IMR-90 (cell line): ENCODE measurements at regions not wholly inside any gene's neighbourhood (a gene's known extent, or its start where the extent isn't known, plus 50 kb on each side); places are given as distances from the start of the nearest gene placed in this dataset.

Experiments used
- ATAC-seq: fragments of 200-7000 bp; cut with Tn5 transposase; 2 replicates; pipeline ENCODE4 v1.9.1; 2020; ENCODE audit warnings: low read depth, mild to moderate bottlenecking, moderate library complexity
- BruUV-seq: library from RNA; stranded (reverse); fragments of 400-500 nt; replicated peaks from 2 replicates; lab custom pipeline; 2021; lab: Mats Ljungman, UMichigan
- CTCF ChIA-PET: fragments of 300-600 bp; formaldehyde crosslinking; extraction: SDS; loops from one replicate; lab custom pipeline; 2021; ENCODE audit warnings: antibody characterized with exemption; lab: Yijun Ruan, JAX
- POLR2A ChIA-PET: fragments of 300-600 bp; sonication (Branson Sonifier 250); formaldehyde crosslinking; loops from one replicate; lab custom pipeline; 2022; ENCODE audit warnings: antibody characterized with exemption; ENCODE audit not compliant: unreplicated experiment; lab: Charles Lee
- DNase-seq: peaks from one replicate; pipeline ENCODE4 v3.0.0; 2013
- H2AFZ ChIP-seq: replicated peaks from 2 replicates; pipeline ENCODE3; 2013; ENCODE audit warnings: low read length, mild to moderate bottlenecking; ENCODE audit not compliant: poor library complexity
- H2AK5ac ChIP-seq: 2 replicates; pipeline ENCODE4 v1.6.1; 2013; ENCODE audit warnings: low read depth, low read length, inconsistent platforms
- H2AK9ac ChIP-seq: replicated peaks from 2 replicates; pipeline ENCODE3; 2013; ENCODE audit warnings: mild to moderate bottlenecking, low read depth, low read length, moderate library complexity; ENCODE audit not compliant: poor library complexity
- H2BK120ac ChIP-seq: 2 replicates; pipeline ENCODE4 v1.6.1; 2013; ENCODE audit warnings: low read depth, low read length, inconsistent platforms
- H2BK15ac ChIP-seq: 3 replicates; pipeline ENCODE4 v1.6.1; 2013; ENCODE audit warnings: low read depth, low read length, inconsistent platforms
- H2BK20ac ChIP-seq: 2 replicates; pipeline ENCODE4 v1.6.1; 2013; ENCODE audit warnings: low read depth, mild to moderate bottlenecking, inconsistent platforms, low read length, moderate library complexity
- H2BK5ac ChIP-seq: 2 replicates; pipeline ENCODE4 v1.6.1; 2013; ENCODE audit warnings: mild to moderate bottlenecking, low read depth, low read length, inconsistent platforms; ENCODE audit not compliant: poor library complexity, severe bottlenecking
- H3K14ac ChIP-seq: replicated peaks from 2 replicates; pipeline ENCODE4 v1.6.1; 2013; ENCODE audit warnings: low read depth, low read length, inconsistent platforms
- H3K18ac ChIP-seq: 2 replicates; pipeline ENCODE4 v1.6.1; 2013; ENCODE audit warnings: low read depth, low read length, control low read depth
- H3K23ac ChIP-seq: 2 replicates; pipeline ENCODE4 v1.6.1; 2013; ENCODE audit warnings: low read depth, low read length, inconsistent platforms
- H3K27ac ChIP-seq: 2 replicates; pipeline ENCODE4 v1.5.1; 2013; ENCODE audit warnings: mild to moderate bottlenecking, control low read depth, low read length; ENCODE audit not compliant: insufficient read depth
- H3K27me3 ChIP-seq: 2 replicates; pipeline ENCODE4 v1.6.1; 2013; ENCODE audit warnings: low read length; ENCODE audit not compliant: control insufficient read depth, insufficient read depth
- H3K36me3 ChIP-seq: 2 replicates; pipeline ENCODE4 v1.6.1; 2013; ENCODE audit warnings: low read length, mixed read lengths; ENCODE audit not compliant: control insufficient read depth, insufficient read depth
- H3K4ac ChIP-seq: 2 replicates; pipeline ENCODE4 v1.6.1; 2013; ENCODE audit warnings: low read depth, low read length, inconsistent platforms
- H3K4me1 ChIP-seq: 2 replicates; pipeline ENCODE4 v1.6.1; 2013; ENCODE audit warnings: low read length, mixed read lengths; ENCODE audit not compliant: control insufficient read depth, insufficient read depth
- H3K4me2 ChIP-seq: 2 replicates; pipeline ENCODE4 v1.6.1; 2013; ENCODE audit warnings: low read depth, mild to moderate bottlenecking, control low read depth, low read length, moderate library complexity
- H3K4me3 ChIP-seq: 2 replicates; pipeline ENCODE4 v1.5.1; 2013; ENCODE audit warnings: low read depth, mild to moderate bottlenecking, control low read depth, low read length, moderate library complexity; ENCODE audit not compliant: insufficient read depth
- H3K56ac ChIP-seq: 2 replicates; pipeline ENCODE4 v1.6.1; 2013; ENCODE audit warnings: low read length, inconsistent platforms; ENCODE audit not compliant: insufficient read depth; ENCODE audit errors: extremely low read depth
- H3K79me1 ChIP-seq, 2 experiments: 2 replicates each; pipeline ENCODE4 v1.6.1; 2013; ENCODE audit warnings: low read length in 2 of 2, inconsistent platforms in 1 of 2, low read depth in 1 of 2
- H3K9ac ChIP-seq: 2 replicates; pipeline ENCODE4 v1.6.1; 2013; ENCODE audit warnings: low read depth, low read length, control low read depth
- H3K9me1 ChIP-seq: 2 replicates; pipeline ENCODE4 v1.6.1; 2013; ENCODE audit warnings: low read length, inconsistent platforms; ENCODE audit not compliant: insufficient read depth
- H3K9me3 ChIP-seq: 2 replicates; pipeline ENCODE4 v1.6.1; 2013; ENCODE audit warnings: low read length; ENCODE audit not compliant: control insufficient read depth, insufficient read depth
- H4K20me1 ChIP-seq: 2 replicates; pipeline ENCODE4 v1.6.1; 2013; ENCODE audit warnings: low read length, inconsistent platforms; ENCODE audit not compliant: insufficient read depth
- H4K5ac ChIP-seq: 2 replicates; pipeline ENCODE4 v1.6.1; 2013; ENCODE audit warnings: mild to moderate bottlenecking, low read depth, low read length, control low read depth
- H4K8ac ChIP-seq, 2 experiments: 2 replicates each; pipeline ENCODE4 v1.6.1; 2013; ENCODE audit warnings: low read depth in 2 of 2, low read length in 2 of 2, control low read depth in 1 of 2, inconsistent platforms in 1 of 2
- H4K91ac ChIP-seq: 2 replicates; pipeline ENCODE4 v1.6.1; 2013; ENCODE audit warnings: low read depth, low read length, inconsistent platforms; ENCODE audit not compliant: insufficient read depth
- CHD1 ChIP-seq: IDR thresholded peaks from 2 replicates; pipeline ENCODE4 v1.6.1; 2012; ENCODE audit warnings: low read depth, low read length, improper control_type of control experiment
- WGBS, 2 experiments: methylation state at CpG; one replicate each; pipeline versions ENCODE4 v1.1.5 to v1.1.7; 2013; ENCODE audit warnings: missing lambda C conversion rate in 2 of 2; ENCODE audit not compliant: insufficient read length in 1 of 2; ENCODE audit errors: extremely low coverage in 2 of 2; 5-methylcytosine and 5-hydroxymethylcytosine counted together
- dilution Hi-C: fragments of 300-500 bp; cut with HindIII; formaldehyde crosslinking; loops from one replicate; pipeline ENCODE4 v1.14.3; 2018; ENCODE audit warnings: low sequenced_read_pairs; ENCODE audit not compliant: unreplicated experiment
- in situ Hi-C: fragments of 300-500 bp; cut with MboI; formaldehyde crosslinking; loops from 3 replicates; pipeline ENCODE4 v1.14.3; 2019; ENCODE audit warnings: low sequenced_read_pairs, inconsistent platforms, mixed read lengths
- intact Hi-C: fragments of 100-400 bp; cut with micrococcal nuclease; formaldehyde crosslinking; loops from 2 replicates; pipeline ENCODE4 v1.10.0; 2022
- TF ChIP-seq, protein P1 (sequence below): conservative IDR thresholded peaks from 2 replicates; pipeline ENCODE4 v1.5.1; 2012; ENCODE audit warnings: mild to moderate bottlenecking, low read depth, low read length, improper control_type of control experiment
- TF ChIP-seq, protein P2 (sequence below): fragments of 150-350 bp; IDR thresholded peaks from 2 replicates; pipeline ENCODE4 v1.6.1; 2017; ENCODE audit warnings: mild to moderate bottlenecking, antibody characterized with exemption, low read length, low read depth

DNA sequence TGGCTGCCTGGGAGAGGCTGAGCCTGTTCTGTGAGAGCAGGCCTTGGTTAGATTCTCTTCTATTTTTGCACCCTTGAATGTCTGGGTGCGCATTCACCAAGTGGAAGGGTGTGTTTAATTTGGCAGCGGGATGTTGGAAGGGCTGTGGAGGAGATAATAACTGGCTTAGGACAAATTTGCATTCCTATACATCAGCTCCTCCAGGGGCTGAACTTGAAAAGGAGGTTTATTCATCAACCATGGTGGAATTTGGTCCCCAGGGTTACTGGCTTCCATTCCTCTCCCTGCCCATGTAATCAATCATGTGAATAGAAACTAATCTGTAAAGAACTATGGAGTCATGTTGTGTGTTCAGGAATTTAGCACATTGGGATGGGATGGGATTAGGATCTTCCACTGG, 100.2 kb upstream of the FOXF1 start:
- Histone ChIP-seq H2AK5ac (no peak overlapping the region), H4K91ac (no peak overlapping the region), H4K20me1 (no peaks in the 10 kb centered on the region), H3K14ac (no peak overlapping the region), H3K23ac (no peak overlapping the region), H2BK20ac (no peak overlapping the region), H3K36me3 (no peaks in the 10 kb centered on the region), H3K4ac (no peak overlapping the region), H4K5ac (no peak overlapping the region), H3K27me3 (no peaks in the 10 kb centered on the region), H2BK5ac (no peak overlapping the region), H3K79me1 (peaks cover 0 to 7% of the 10 kb centered on the region in 2 experiments; a peak in 1 of 4 replicates), H4K8ac (no peak overlapping the region), H3K56ac (no peak overlapping the region), H3K9ac (no peak overlapping the region), H2AFZ (no peak overlapping the region), H3K4me1 (peaks cover 15% of the 10 kb centered on the region), H3K18ac (no peak overlapping the region), H3K4me2 (no peak overlapping the region), H2BK15ac (no peak overlapping the region), H3K9me3 (peaks cover 20% of the 10 kb centered on the region), H2AK9ac (no peak overlapping the region), H2BK120ac (no peak overlapping the region), H3K9me1 (peaks cover 7% of the 10 kb centered on the region), H3K4me3 (no peak overlapping the region), H3K27ac (no peak overlapping the region)
- intact Hi-C loops = no loop called here
- ATAC-seq (no peak), DNase-seq (no peak)
- ChIA-PET POLR2A (no interaction called here), CTCF (no interaction called here)
- dilution Hi-C loops = no loop called here
- WGBS, 2 experiments = no CpG with 5 or more reads among the region's 2 CpGs
- no peak for TF ChIP-seq CHD1
- TF ChIP-seq, protein P1, sequence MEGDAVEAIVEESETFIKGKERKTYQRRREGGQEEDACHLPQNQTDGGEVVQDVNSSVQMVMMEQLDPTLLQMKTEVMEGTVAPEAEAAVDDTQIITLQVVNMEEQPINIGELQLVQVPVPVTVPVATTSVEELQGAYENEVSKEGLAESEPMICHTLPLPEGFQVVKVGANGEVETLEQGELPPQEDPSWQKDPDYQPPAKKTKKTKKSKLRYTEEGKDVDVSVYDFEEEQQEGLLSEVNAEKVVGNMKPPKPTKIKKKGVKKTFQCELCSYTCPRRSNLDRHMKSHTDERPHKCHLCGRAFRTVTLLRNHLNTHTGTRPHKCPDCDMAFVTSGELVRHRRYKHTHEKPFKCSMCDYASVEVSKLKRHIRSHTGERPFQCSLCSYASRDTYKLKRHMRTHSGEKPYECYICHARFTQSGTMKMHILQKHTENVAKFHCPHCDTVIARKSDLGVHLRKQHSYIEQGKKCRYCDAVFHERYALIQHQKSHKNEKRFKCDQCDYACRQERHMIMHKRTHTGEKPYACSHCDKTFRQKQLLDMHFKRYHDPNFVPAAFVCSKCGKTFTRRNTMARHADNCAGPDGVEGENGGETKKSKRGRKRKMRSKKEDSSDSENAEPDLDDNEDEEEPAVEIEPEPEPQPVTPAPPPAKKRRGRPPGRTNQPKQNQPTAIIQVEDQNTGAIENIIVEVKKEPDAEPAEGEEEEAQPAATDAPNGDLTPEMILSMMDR = no peak
- TF ChIP-seq, protein P2, sequence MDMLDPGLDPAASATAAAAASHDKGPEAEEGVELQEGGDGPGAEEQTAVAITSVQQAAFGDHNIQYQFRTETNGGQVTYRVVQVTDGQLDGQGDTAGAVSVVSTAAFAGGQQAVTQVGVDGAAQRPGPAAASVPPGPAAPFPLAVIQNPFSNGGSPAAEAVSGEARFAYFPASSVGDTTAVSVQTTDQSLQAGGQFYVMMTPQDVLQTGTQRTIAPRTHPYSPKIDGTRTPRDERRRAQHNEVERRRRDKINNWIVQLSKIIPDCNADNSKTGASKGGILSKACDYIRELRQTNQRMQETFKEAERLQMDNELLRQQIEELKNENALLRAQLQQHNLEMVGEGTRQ = no peak
- no TSS peak for BruUV-seq
- in situ Hi-C loops = no loop called here
